Kidney capillary endothelial cell (primary cell): ENCODE measurements at regions not wholly inside any gene's neighbourhood (a gene's known extent, or its start where the extent isn't known, plus 50 kb on each side); places are given as distances from the start of the nearest gene placed in this dataset.

Experiments
- DNase-seq: peaks from one replicate; pipeline ENCODE4 v3.0.0-alpha.2; 2018; ENCODE audit warnings: low spot score

DNA sequence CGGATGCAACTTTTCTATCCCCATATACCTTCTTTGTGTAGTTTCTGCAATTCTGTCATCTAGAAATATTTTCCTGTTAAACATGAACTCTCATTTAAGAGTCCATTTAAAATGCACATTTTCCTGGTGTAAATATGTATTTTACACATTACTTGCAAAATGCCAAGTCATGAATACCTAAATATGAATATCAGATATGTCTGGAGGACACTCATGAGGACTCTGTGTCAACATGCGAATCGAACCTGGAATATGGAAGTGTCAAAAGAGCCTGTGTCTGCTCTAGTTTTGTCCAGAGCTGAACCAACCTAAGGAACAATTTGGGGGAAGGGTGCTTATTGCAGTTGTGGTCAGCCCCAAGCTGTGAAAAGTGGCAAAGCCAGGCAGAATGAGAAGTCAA, 163.7 kb upstream of the CELF2 start:
- DNase-seq, result no peak

DNA sequence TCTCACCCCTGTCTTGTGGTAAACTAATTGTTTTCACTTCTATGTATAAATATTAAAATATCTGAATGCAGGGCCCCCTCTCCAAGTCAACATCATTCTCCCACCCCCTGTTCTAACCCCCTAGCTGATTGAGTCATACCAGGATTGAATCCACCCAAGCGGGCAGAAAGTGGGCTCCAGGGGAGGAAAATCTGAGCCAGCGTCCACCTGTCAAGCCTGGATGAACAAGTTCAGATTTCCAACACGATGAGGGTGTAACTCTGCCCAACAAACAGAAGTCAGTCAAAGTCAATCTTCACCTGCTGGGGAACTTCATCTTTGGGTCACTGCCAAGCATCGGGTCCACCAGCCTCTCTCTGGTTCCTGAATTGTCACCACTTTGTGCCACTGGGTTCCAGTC, 162.9 kb upstream of the CELF2 start:
- DNase-seq, result no peak

DNA sequence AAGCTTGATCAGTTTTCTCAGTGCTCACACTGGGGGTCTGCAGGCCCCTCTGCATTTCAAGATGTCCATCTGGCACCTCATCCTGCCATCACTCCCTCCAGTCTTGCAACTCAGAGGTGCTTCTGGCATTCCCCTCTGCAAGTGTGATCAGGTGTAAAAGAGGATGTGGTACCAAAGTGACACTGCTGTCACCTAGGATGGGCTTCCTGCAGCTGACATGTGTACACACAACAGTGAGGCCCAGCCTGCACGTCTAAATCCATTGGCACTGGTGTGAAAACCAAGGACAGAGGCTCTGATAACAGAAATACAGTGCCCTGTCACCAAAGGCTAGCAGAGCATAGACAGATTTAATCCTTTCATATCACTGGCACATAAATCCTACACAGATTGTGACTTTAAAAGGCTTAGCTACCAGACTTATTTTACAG, 162.5 kb upstream of the CELF2 start:
- no peak for DNase-seq

DNA sequence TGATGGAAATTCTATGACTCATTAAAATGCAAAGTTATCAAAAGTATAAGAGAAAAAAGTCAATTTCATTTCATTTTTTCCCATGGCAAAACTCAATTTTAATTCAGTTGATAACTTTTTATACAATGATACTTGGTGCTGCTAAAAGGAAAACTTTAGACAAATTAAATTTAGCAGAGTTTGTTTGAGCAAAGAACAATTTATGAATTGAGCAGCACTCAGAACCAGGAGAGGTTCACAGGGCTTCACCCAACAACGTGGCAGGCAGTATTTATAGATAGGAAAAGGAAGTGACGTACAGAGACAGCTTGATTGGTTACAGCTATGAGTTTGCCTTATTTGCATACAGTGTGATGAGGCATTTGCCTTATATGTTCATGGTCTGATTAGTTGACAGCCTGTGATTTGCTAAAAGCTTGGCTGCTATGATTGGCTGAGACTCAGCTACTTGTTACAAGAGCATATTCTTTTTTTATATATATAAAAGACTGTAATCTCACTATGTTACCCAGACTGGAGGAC, 157.2 kb upstream of the CELF2 start:
- no peak for DNase-seq

DNA sequence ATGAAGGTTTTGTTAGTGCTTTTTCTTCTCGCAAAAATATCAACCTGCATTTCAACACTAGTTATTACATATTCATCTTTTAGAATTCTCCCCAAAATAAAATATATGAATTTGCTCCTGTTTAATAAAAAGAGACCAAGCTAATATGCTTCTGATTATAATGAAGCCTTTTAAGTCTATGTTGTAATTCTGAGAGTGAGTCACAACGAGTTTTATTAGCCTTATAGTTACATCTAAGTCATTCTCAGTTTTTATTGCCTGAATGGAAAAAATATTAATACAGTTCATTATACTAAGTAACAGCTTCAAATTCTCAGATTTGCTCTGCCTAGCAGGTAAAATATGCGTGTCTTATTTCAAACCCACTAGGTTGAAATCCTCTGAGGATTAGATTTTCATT, 152.4 kb upstream of the CELF2 start:
- DNase-seq, result no peak

DNA sequence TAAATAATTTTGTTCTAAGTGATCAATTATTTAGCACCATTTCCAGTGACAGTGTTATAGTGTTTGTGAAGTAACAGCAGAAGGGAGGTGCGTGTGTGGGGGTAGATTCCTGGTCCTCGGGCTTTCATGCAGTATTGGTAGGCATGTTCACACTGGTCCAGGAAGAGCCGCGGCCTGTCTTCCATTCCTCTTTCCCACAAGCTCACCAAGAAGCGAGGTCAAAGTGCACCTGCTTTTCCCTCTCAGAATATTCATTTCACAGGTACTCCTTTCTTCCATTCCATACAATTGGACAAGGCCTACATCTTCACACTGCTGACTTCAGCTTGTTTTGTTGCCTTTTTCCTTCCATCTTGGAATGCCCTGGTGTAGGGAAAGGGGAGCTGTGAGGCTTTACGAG, 151.8 kb upstream of the CELF2 start:
- DNase-seq, result no peak

DNA sequence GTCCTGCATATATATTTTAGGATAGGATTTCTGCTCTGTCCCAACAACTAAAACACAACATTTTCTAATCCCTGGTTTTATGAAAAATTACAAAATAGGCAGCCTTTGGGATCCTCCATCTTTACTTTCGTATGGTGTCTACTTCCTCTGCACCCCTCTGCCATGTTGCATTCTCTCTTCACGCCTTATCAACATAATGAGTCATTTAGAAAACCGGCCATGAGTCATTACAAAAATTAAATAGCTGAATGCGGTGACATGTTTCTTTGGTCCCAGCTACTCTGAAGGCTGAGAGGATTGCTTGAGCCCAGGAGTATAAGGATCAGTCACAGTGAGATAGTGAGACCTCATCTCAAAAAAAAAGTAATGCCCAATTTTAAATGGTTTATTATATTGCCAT, 148.1 kb upstream of the CELF2 start:
- DNase-seq, result no peak

- no peak for DNase-seq
Measured at GRCh38 chr10:10870523-10871241, 147.0 kb upstream of the CELF2 start.

DNA sequence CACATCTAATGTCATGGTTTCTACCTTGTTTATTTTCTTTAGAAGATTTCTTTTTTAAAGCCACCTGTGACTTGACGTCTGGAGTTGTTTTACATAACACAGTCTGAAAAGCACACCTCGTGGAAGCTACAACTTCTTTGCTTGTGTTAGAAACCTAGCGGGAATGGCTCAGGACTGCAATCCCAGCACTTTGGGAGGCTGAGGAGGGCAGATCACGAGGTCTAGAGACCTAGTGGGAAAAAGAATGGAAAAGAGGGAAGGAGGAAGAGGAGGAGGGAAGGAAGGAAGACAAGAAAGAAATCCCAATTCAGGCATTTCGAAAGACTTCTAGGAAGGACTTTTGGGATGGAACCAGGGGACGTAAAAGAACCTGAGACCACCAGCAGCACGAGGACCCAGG, 146.3 kb upstream of the CELF2 start:
- no peak for DNase-seq

- peak; percentile 93 for DNase-seq
Measured at GRCh38 chr10:10872035-10872673, 145.5 kb upstream of the CELF2 start.

GRCh38 chr10:10872764-10873163, 144.9 kb upstream of the CELF2 start:
- no peak for DNase-seq

DNA sequence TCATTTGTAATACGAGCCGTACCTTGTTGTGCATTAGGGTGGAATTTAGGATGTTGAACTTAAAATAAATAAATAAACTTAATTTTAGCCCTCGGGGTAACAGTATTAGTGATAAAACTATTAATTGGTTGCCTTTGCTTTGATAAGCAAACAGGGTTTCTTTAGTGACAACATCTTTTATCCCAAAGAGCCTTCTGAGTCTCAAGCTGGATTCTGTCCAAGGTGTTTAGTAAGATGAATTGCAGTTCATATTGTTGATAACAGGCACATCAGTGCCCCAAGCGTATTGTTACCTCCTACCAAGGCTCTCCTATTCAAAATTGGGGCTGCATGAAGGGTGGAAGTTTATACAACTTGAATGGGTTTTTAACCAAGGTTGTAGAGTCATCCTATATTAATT, 144.4 kb upstream of the CELF2 start:
- no peak for DNase-seq

GRCh38 chr10:10873915-10874314, 143.8 kb upstream of the CELF2 start:
- no peak for DNase-seq

DNA sequence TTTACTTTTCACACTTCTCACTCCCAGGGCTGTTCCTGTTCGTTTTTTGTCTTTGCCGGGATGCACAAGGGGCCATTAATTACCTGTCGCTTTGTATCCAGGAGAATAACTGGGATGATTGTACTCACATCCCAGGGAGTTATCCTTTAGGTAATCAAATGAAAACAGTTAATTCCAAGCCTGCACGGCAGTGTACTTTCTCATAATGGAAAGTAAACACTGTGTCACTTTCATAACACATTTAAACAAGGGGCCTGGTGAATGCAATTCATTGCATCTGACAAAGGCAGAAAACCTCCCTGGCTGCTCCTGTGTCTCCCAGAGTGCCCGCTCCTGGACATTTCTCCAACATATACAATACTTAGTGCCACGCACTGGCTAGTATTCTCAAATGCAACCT, 138.7 kb upstream of the CELF2 start:
- no peak for DNase-seq

- DNase-seq, result no peak
Measured at GRCh38 chr10:10881117-10881813, 136.4 kb upstream of the CELF2 start.

DNA sequence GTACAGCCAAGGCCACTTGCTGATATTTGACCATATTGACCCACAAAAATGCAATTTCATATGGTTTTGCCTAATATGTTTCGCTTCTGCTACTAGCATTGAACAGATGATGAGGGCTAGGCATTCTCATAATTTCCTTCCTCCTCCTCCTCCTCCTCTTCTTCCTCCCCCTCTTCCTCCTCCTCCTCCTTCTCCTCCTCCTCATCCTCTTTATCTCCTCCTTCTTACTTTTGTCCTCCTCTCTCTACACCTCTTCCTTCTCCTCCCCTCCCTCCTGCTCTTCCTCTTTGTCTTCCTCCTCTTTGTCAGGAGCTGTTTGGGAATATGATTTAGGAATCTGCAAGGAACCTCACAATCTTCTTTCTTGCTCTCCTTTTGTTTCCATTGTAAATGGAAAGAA, 133.9 kb upstream of the CELF2 start:
- DNase-seq, result no peak

DNA sequence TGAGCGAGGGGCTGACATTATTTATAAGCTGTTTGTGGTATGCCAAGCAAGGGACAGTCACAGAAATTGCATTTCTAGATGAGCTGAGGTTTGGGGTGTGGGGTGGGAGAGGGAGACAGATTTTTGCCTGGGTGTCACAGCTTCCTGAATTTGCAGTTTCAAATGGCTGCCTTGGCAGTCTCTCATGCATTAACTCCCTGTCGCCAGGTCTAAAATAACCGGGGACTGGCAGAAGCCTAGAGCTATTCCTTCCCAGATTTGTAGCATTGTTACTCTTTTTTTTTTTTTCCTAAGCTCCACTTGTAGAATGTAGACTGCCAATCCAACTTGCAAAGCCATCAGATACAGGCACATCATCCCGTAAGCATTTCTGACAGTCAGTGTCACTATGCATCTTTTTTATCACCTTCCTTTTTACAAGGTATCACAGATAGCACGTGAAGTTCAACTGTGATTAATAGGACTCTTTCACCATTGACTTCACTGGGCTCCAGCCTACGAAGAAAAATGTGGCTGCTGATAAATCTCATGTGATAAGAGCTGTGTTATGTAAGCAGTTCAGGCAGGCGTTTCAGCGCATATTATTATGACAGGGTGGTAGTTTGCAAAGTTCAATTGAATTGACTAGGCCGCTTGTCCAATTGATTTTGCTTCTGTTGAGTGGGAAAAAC, 130.7 kb upstream of the CELF2 start:
- no peak for DNase-seq

DNA sequence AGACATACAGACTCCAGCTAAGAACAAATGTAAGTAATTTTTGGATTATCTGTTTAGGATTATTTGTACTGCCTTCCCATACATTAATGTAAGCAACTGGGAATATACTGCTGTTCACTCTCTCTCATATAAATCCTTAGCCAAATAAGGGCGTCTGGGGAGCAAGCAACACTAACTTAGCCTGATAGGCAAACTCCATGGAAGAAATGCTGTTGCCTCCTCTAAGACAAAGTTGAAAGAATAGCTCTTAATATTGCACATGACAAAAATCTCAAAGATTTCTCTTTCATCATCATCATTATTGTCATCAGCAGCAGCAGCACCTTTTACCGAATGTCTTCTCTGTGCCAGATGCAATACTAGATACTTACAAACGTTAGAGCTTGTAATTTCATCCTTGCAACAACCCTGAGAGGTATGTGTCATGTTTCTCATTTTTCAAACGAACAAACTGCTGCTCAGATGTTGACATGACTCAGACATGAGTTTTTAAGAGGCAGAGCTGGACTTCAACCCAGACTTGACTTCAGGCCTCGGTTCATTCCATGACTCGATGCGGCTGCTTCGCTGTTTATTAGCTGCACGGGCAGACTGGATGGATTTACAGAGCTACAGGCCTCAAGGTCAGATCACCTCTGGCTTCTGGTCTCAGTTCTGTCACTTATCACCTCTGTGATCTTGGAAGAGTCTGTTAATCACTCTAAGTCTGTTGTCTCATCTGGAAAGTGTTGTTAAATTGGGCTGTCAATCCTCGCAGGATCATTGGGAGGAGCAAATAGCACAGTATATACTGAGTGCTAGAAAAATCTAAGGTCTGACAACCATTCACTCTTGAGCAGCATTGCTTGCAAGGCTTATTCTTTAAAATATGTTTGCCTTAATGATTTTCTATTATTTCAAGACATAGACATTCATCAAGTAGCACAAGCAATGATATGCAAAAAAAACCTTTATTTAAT, 126.3 kb upstream of the CELF2 start:
- no peak for DNase-seq

- DNase-seq, result no peak
Measured at GRCh38 chr10:10892290-10892875, 125.3 kb upstream of the CELF2 start.

GRCh38 chr10:10897400-10897799, 120.3 kb upstream of the CELF2 start:
- DNase-seq, result no peak

GRCh38 chr10:10901906-10902305, 115.8 kb upstream of the CELF2 start:
- DNase-seq, result no peak
